Nephron progenitor cell (in vitro differentiated cells): ENCODE measurements at regions not wholly inside any gene's neighbourhood (a gene's known extent, or its start where the extent isn't known, plus 50 kb on each side); places are given as distances from the start of the nearest gene placed in this dataset.

Experiments used
- DNase-seq: peaks from one replicate; pipeline ENCODE4 v3.0.0; 2021
- H3K27ac Mint-ChIP-seq: 2 replicates; pipeline ENCODE4 v1.8.0; 2021; ENCODE audit warnings: mild to moderate bottlenecking, moderate library complexity, mixed read lengths
- H3K27me3 Mint-ChIP-seq: 2 replicates; pipeline ENCODE4 v1.8.0; 2021; ENCODE audit warnings: mild to moderate bottlenecking, low read depth, mixed read lengths; ENCODE audit not compliant: poor library complexity
- H3K36me3 Mint-ChIP-seq: 2 replicates; pipeline ENCODE4 v1.8.0; 2021; ENCODE audit warnings: low read depth, mixed read lengths
- H3K4me1 Mint-ChIP-seq: 2 replicates; pipeline ENCODE4 v1.8.0; 2021; ENCODE audit warnings: mixed read lengths
- H3K4me3 Mint-ChIP-seq: 2 replicates; pipeline ENCODE4 v1.8.0; 2021; ENCODE audit warnings: mild to moderate bottlenecking, moderate library complexity, mixed read lengths
- H3K9me3 Mint-ChIP-seq: 2 replicates; pipeline ENCODE4 v1.8.0; 2021; ENCODE audit warnings: mild to moderate bottlenecking, moderate library complexity, mixed read lengths
- TF ChIP-seq, protein P1 (sequence below): fragments of 200-600 bp; sonication (generic); IDR thresholded peaks from 2 replicates; pipeline ENCODE4 v1.5.0; 2021; ENCODE audit warnings: antibody characterized with exemption

- no peak overlapping the region for H3K4me3 Mint-ChIP-seq
- H3K27me3 Mint-ChIP-seq, result peaks cover 3% of the 10 kb centered on the region
- no peak for DNase-seq
- no peak overlapping the region for H3K27ac Mint-ChIP-seq
- H3K36me3 Mint-ChIP-seq, result no peaks in the 10 kb centered on the region
- H3K4me1 Mint-ChIP-seq, result peaks cover 28% of the 10 kb centered on the region
- no peaks in the 10 kb centered on the region for H3K9me3 Mint-ChIP-seq
- TF ChIP-seq, protein P1, sequence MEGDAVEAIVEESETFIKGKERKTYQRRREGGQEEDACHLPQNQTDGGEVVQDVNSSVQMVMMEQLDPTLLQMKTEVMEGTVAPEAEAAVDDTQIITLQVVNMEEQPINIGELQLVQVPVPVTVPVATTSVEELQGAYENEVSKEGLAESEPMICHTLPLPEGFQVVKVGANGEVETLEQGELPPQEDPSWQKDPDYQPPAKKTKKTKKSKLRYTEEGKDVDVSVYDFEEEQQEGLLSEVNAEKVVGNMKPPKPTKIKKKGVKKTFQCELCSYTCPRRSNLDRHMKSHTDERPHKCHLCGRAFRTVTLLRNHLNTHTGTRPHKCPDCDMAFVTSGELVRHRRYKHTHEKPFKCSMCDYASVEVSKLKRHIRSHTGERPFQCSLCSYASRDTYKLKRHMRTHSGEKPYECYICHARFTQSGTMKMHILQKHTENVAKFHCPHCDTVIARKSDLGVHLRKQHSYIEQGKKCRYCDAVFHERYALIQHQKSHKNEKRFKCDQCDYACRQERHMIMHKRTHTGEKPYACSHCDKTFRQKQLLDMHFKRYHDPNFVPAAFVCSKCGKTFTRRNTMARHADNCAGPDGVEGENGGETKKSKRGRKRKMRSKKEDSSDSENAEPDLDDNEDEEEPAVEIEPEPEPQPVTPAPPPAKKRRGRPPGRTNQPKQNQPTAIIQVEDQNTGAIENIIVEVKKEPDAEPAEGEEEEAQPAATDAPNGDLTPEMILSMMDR, result no peak
These were observed 187.1 kb upstream of the ARL4C start for GRCh38 chr2:234683950-234684349.

DNA sequence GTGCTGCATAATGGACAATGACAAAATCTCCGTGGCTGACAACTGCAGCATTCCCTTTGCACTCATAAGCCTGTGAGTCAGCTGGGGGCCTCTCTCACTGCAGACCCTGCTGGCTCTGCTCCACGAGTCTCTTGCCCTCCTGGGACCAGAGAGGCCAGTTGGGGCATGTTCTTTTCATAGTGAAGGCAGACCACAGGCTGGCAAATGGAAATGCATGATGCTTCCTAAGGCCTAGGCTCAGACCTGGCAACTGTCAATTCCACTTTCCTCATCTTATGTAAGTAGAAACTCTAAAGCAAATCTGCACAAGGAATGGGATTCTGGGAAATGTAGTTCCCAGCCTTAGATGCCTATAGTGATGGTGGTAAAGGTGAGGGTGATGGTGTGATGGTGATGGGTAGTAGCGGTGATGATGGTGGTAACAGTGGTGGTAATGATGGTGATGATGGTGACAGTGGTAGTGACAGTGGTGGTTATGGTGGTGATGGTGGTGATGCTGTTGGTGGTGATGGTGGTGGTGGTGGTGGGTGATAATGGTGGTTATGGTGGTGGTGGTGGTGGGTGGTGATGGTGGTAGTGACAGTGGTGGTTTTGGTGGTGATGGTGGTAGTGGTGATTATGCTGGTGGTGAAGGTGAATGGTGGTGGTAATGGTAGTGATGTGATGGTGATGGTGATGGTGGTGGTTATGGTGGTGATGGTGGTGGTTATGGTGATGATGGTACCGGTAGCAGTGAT lies 185.8 kb upstream of the ARL4C start:
- Mint-ChIP-seq H3K4me1 (peaks cover 26% of the 10 kb centered on the region), H3K27ac (no peak overlapping the region)
- DNase-seq, result no peak

GRCh38 chr2:234680688-234681619 lies 184.1 kb upstream of the ARL4C start:
- H3K4me3 Mint-ChIP-seq, result no peak overlapping the region
- DNase-seq, result no peak
- peaks cover 3% of the 10 kb centered on the region for H3K27me3 Mint-ChIP-seq
- H3K36me3 Mint-ChIP-seq, result no peaks in the 10 kb centered on the region
- H3K4me1 Mint-ChIP-seq, result peaks cover 17% of the 10 kb centered on the region
- TF ChIP-seq, protein P1, result no peak
- no peak overlapping the region for H3K27ac Mint-ChIP-seq
- peaks cover 4% of the 10 kb centered on the region for H3K9me3 Mint-ChIP-seq

More for the DNA sequence above, 185.8 kb upstream of the ARL4C start:
- TF ChIP-seq, protein P1, result no peak
- Mint-ChIP-seq H3K9me3 (peaks cover 4% of the 10 kb centered on the region), H3K4me3 (no peak overlapping the region), H3K36me3 (no peaks in the 10 kb centered on the region), H3K27me3 (peaks cover 3% of the 10 kb centered on the region)

DNA sequence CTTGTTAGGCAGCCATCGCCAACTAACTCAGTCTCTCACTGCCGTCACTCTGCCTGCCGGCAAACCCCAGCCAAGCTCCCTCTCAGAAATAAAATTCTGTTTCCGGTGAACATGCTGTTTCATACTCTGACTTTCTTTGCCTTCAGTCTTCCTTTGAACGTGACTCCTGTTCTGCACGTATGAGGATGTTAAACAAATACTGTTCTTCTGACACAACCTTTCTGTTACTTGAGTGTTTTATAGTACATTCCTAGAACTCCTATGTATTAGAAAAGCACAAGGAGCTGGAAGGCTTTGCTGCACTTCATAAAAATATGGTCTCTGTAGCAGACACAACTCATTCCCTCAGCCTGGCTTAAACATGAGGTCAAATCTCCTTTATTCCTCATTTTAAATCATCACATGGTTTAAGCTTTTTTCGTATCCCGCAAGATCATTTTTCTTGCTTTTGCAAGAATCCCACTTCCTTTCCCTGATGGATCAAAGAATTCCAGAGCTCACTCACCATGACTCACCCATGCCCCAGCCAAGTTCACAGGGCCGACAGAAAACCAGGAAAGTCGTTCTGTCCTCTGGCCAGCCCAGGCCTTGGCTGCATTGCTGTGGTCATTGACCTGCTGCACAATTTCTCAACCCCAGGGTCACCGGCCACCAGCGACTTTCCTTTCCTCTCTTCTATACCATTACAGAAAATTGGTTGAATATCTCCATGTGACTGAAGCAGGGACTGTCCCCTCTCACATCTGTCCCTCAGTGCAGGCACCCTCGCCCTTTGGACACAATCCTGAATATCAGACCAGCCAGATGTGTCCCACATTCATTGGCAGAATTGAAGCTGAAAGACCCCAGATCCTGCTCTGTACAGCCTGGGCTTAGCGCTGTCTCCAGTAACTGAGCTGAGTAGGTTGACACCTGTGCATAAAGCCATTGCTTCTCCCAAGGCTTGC lies 183.1 kb upstream of the ARL4C start:
- DNase-seq, result no peak
- TF ChIP-seq, protein P1, result no peak
- peaks cover 3% of the 10 kb centered on the region for H3K27me3 Mint-ChIP-seq
- peaks cover 15% of the 10 kb centered on the region for H3K4me1 Mint-ChIP-seq
- no peak overlapping the region for H3K27ac Mint-ChIP-seq
- peaks cover 4% of the 10 kb centered on the region for H3K9me3 Mint-ChIP-seq
- H3K36me3 Mint-ChIP-seq, result no peaks in the 10 kb centered on the region
- H3K4me3 Mint-ChIP-seq, result no peak overlapping the region

- no peak overlapping the region for H3K27ac Mint-ChIP-seq
- TF ChIP-seq, protein P1, result no peak
These were observed 182.4 kb upstream of the ARL4C start for GRCh38 chr2:234679301-234679740.

More at GRCh38 chr2:234679301-234679740, 182.4 kb upstream of the ARL4C start:
- DNase-seq, result no peak
- Mint-ChIP-seq H3K27me3 (peaks cover 3% of the 10 kb centered on the region), H3K4me1 (peaks cover 13% of the 10 kb centered on the region), H3K4me3 (no peak overlapping the region), H3K9me3 (peaks cover 6% of the 10 kb centered on the region), H3K36me3 (no peaks in the 10 kb centered on the region)
